ENCODE measurements at regions not wholly inside any gene's neighbourhood (a gene's known extent, or its start where the extent isn't known, plus 50 kb on each side); places are given as distances from the start of the nearest gene placed in this dataset.

GRCh38 chr9:23451802-23452418 lies 374.1 kb downstream of the ELAVL2 start:
- Mint-ChIP-seq H3K4me1 (ENCODE audit: low read depth) (no peaks in the 10 kb centered on the region), H3K27ac (no peak overlapping the region), H3K9me3 (peaks cover 8% of the 10 kb centered on the region), H3K36me3 (ENCODE audit: low read depth) (no peaks in the 10 kb centered on the region), H3K4me3 (no peak overlapping the region), H3K27me3 (ENCODE audit: low read depth) (no peaks in the 10 kb centered on the region)
- CTCF ChIA-PET = interaction anchor here (1.2 kb wide), 1 partner anchor 20 kb away, joined by 3 read pairs; no protein-coding TSS in a partner anchor
- intact Hi-C loops (cut with micrococcal nuclease) = no loop called here
- no peak for DNase-seq

DNA sequence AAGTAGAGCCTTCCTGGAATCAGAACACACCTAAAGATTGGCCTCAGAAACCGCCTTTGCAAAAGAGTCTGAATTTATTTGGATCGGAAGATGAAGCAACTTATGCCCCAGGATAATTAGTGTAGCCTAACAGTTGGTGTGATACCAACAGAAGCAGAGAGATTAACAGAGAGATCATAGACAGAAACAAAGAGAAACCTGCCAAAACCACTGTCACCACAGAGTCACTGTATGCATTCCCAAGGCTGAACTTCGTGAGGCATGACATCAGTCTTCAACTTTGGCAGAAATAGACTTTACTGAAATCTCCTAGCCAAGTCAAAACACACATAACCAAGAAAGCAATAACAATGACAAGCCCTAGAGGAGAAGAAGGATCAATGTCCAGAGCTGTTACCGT lies 361.8 kb downstream of the ELAVL2 start:
- CTCF ChIA-PET = no interaction called here
- H3K27ac Mint-ChIP-seq = no peak overlapping the region
- DNase-seq = no peak
- no peaks in the 10 kb centered on the region for H3K4me1 Mint-ChIP-seq (ENCODE audit: low read depth)
- intact Hi-C loops (cut with micrococcal nuclease) = loop anchor here (10.0 kb wide), 1 partner anchor 59 kb away; no protein-coding TSS in a partner anchor
- peaks cover 15% of the 10 kb centered on the region for H3K9me3 Mint-ChIP-seq
- H3K27me3 Mint-ChIP-seq (ENCODE audit: low read depth) = no peaks in the 10 kb centered on the region
- no peak overlapping the region for H3K4me3 Mint-ChIP-seq
- no peaks in the 10 kb centered on the region for H3K36me3 Mint-ChIP-seq (ENCODE audit: low read depth)

- H3K27me3 Mint-ChIP-seq (ENCODE audit: low read depth) = no peaks in the 10 kb centered on the region
- no peak overlapping the region for H3K27ac Mint-ChIP-seq
- no peaks in the 10 kb centered on the region for H3K4me1 Mint-ChIP-seq (ENCODE audit: low read depth)
- CTCF ChIA-PET = no interaction called here
- H3K9me3 Mint-ChIP-seq = peaks cover 20% of the 10 kb centered on the region
- intact Hi-C loops (cut with micrococcal nuclease) = loop anchor here (10.0 kb wide), 1 partner anchor 62 kb away; no protein-coding TSS in a partner anchor
- no peaks in the 10 kb centered on the region for H3K36me3 Mint-ChIP-seq (ENCODE audit: low read depth)
- DNase-seq = no peak
- H3K4me3 Mint-ChIP-seq = no peak overlapping the region
Observed at GRCh38 chr9:23467276-23467675, 358.8 kb downstream of the ELAVL2 start.

- no peak for DNase-seq
- Mint-ChIP-seq H3K36me3 (ENCODE audit: low read depth) (peaks cover 1% of the 10 kb centered on the region), H3K9me3 (peaks cover 10% of the 10 kb centered on the region), H3K4me1 (ENCODE audit: low read depth) (no peaks in the 10 kb centered on the region), H3K27ac (no peak overlapping the region), H3K27me3 (ENCODE audit: low read depth) (no peaks in the 10 kb centered on the region), H3K4me3 (no peak overlapping the region)
- intact Hi-C loops (cut with micrococcal nuclease) = no loop called here
- CTCF ChIA-PET = no interaction called here
Observed at GRCh38 chr9:23477908-23478307, 348.1 kb downstream of the ELAVL2 start.

DNA sequence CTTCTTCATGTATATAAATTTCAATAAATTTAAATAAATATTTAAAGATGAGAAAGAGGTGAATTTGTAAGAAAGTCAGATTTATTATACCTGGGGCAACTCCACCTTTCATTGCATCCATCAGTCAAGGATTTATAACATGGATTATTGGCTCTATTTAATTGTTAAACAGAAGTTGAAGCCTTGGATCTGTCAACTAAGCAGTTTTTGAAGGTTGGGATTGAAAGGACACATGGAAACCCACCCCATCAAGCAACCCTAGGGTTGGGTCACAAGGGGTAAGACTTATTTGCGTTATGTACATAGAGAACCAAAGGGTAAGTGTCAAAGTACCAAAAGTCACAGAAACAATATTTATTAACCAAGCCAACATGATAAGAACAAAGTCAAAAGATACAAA lies 342.5 kb downstream of the ELAVL2 start:
- H3K36me3 Mint-ChIP-seq (ENCODE audit: low read depth) = peaks cover 1% of the 10 kb centered on the region
- no peak overlapping the region for H3K4me3 Mint-ChIP-seq
- no peaks in the 10 kb centered on the region for H3K4me1 Mint-ChIP-seq (ENCODE audit: low read depth)
- no peaks in the 10 kb centered on the region for H3K27me3 Mint-ChIP-seq (ENCODE audit: low read depth)
- CTCF ChIA-PET = no interaction called here
- no peak for DNase-seq
- H3K9me3 Mint-ChIP-seq = peaks cover 7% of the 10 kb centered on the region
- intact Hi-C loops (cut with micrococcal nuclease) = no loop called here
- no peak overlapping the region for H3K27ac Mint-ChIP-seq

DNA sequence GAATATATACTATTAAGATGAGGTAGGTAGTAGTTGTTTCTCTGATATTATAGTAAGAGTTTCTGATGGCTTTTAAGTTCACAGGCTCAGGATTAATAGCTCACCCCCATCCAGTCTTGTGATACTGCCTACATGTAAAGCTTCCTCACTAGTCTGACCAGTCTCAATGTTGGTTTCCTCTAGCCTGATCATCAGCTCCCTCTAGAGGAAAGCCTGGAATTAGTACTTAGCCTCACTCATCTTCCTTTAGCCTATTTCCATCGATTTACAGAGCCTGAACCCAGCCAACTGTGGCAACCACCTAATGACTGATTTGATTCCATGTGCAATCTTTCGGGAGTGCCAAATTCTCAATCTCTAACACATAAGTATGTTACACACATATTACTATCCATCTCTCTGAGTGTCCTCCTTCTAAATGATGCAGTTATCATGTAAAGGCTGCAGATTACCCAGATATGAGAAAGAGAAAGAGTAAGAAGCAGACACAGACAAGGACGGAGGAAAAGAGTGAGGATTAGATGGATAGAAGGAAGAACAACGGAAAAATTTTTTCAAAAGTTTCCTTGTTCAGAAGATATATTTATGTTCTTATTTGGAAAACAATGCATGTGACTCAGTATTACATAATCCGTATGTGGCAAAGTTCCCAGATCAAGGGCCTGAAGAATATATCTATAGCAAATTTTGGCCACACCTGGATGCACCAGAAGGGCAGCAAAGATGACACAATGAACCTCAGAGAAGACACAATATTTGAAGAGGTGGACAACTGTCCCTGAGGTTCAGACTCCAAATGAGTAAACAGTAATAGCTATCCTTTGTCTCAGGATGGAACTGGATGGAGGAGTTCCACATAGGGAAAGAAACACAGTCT lies 333.7 kb downstream of the ELAVL2 start:
- no peaks in the 10 kb centered on the region for H3K27me3 Mint-ChIP-seq (ENCODE audit: low read depth)
- CTCF ChIA-PET = no interaction called here
- intact Hi-C loops (cut with micrococcal nuclease) = loop anchor here (10.0 kb wide), 2 partner anchors 368 to 968 kb away; no protein-coding TSS in a partner anchor
- H3K4me3 Mint-ChIP-seq = no peak overlapping the region
- no peak for DNase-seq
- H3K4me1 Mint-ChIP-seq (ENCODE audit: low read depth) = no peaks in the 10 kb centered on the region
- peaks cover 3% of the 10 kb centered on the region for H3K9me3 Mint-ChIP-seq
- H3K27ac Mint-ChIP-seq = no peak overlapping the region
- no peaks in the 10 kb centered on the region for H3K36me3 Mint-ChIP-seq (ENCODE audit: low read depth)

DNA sequence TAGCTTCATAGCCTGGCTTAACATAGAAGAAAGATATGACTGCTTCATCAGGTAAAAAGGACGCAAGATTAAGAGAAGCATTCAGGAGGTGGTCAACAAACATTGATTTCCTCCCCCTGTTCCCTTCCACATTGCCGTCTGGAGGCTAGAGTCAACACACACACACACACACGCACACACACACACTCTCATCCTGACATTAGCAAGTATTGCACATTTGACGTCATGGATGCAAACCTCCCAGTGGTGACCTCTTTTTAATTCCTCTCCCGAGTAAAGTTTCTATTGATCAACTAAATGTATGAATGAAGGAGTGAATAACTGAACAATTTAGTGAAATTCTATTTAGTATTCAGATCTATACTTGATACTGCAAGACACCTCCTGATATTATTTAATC lies 332.8 kb downstream of the ELAVL2 start:
- DNase-seq = no peak
- peaks cover 2% of the 10 kb centered on the region for H3K9me3 Mint-ChIP-seq
- CTCF ChIA-PET = no interaction called here
- H3K4me3 Mint-ChIP-seq = no peak overlapping the region
- H3K4me1 Mint-ChIP-seq (ENCODE audit: low read depth) = no peaks in the 10 kb centered on the region
- no peaks in the 10 kb centered on the region for H3K36me3 Mint-ChIP-seq (ENCODE audit: low read depth)
- H3K27ac Mint-ChIP-seq = no peak overlapping the region
- no peaks in the 10 kb centered on the region for H3K27me3 Mint-ChIP-seq (ENCODE audit: low read depth)
- intact Hi-C loops (cut with micrococcal nuclease) = loop anchor here (10.0 kb wide), 2 partner anchors 368 to 968 kb away; no protein-coding TSS in a partner anchor

DNA sequence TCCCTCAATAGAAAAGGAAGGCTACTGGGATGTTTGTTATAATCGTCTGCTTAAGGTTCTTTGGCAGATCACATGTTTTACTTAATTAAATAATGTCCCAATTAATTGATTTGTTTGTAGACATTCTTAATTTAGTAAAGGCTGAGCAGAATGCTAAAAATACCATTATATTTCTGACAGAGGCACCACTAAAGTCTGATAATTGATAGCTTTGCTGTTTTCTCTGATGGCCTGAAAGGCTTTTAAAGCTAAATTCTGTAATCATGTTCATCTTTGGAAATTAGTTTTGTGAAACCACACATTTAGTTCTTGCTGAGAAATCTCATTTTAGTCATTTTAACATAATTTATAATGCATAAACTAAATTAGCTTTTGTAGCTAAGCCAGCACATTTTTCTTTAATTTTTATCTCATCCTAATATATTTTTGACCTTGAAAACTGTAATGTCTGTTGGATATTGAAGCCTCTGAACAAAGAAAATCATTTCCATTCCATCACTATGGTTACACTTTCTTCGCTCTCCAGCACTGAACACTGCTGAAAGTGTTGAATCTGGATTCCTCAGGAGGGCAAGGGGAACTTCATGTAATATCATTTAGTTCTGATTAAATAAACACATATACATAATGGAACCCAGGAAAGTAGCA lies 329.4 kb downstream of the ELAVL2 start:
- no peaks in the 10 kb centered on the region for H3K27me3 Mint-ChIP-seq (ENCODE audit: low read depth)
- no peak overlapping the region for H3K4me3 Mint-ChIP-seq
- DNase-seq = no peak
- no peak overlapping the region for H3K27ac Mint-ChIP-seq
- CTCF ChIA-PET = no interaction called here
- intact Hi-C loops (cut with micrococcal nuclease) = loop anchor here (10.0 kb wide), 2 partner anchors 372 to 972 kb away; no protein-coding TSS in a partner anchor
- H3K36me3 Mint-ChIP-seq (ENCODE audit: low read depth) = no peaks in the 10 kb centered on the region
- H3K9me3 Mint-ChIP-seq = peaks cover 1% of the 10 kb centered on the region
- H3K4me1 Mint-ChIP-seq (ENCODE audit: low read depth) = no peaks in the 10 kb centered on the region

- CTCF ChIA-PET = no interaction called here
- Mint-ChIP-seq H3K9me3 (peaks cover 1% of the 10 kb centered on the region), H3K36me3 (ENCODE audit: low read depth) (no peaks in the 10 kb centered on the region), H3K4me3 (no peak overlapping the region), H3K4me1 (ENCODE audit: low read depth) (no peaks in the 10 kb centered on the region), H3K27me3 (ENCODE audit: low read depth) (no peaks in the 10 kb centered on the region), H3K27ac (no peak overlapping the region)
- DNase-seq = no peak
- intact Hi-C loops (cut with micrococcal nuclease) = loop anchor here (10.0 kb wide), 2 partner anchors 372 to 972 kb away; no protein-coding TSS in a partner anchor
Observed at GRCh38 chr9:23497137-23497504, 328.9 kb downstream of the ELAVL2 start.

DNA sequence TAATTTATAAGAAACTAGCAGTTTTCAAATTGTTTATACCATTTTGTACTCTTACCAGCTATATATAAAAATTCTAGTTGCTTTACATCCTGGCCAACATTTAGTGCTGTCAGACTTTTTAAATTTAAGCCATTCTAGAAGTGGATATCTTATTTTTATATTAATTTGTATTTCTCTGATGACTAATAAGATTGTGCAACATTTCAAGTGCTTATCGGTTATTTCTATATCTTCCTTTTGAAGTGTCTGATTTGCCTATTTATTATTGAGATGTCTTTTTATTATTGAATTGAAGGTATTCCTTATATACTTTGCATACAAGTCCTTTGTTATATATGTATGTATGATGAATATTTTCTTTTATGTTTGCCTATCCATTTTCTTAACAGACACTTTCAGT lies 324.0 kb downstream of the ELAVL2 start:
- H3K9me3 Mint-ChIP-seq = peaks cover 8% of the 10 kb centered on the region
- no peaks in the 10 kb centered on the region for H3K36me3 Mint-ChIP-seq (ENCODE audit: low read depth)
- no peaks in the 10 kb centered on the region for H3K4me1 Mint-ChIP-seq (ENCODE audit: low read depth)
- H3K27ac Mint-ChIP-seq = no peak overlapping the region
- no peaks in the 10 kb centered on the region for H3K27me3 Mint-ChIP-seq (ENCODE audit: low read depth)
- DNase-seq = no peak
- intact Hi-C loops (cut with micrococcal nuclease) = no loop called here
- no peak overlapping the region for H3K4me3 Mint-ChIP-seq
- CTCF ChIA-PET = no interaction called here

GRCh38 chr9:23522952-23523351 lies 303.1 kb downstream of the ELAVL2 start:
- Mint-ChIP-seq H3K36me3 (ENCODE audit: low read depth) (no peaks in the 10 kb centered on the region), H3K4me3 (no peak overlapping the region), H3K4me1 (ENCODE audit: low read depth) (no peaks in the 10 kb centered on the region), H3K27me3 (ENCODE audit: low read depth) (no peaks in the 10 kb centered on the region), H3K27ac (no peak overlapping the region), H3K9me3 (peaks cover 9% of the 10 kb centered on the region)
- intact Hi-C loops (cut with micrococcal nuclease) = no loop called here
- CTCF ChIA-PET = no interaction called here
- no peak for DNase-seq

DNA sequence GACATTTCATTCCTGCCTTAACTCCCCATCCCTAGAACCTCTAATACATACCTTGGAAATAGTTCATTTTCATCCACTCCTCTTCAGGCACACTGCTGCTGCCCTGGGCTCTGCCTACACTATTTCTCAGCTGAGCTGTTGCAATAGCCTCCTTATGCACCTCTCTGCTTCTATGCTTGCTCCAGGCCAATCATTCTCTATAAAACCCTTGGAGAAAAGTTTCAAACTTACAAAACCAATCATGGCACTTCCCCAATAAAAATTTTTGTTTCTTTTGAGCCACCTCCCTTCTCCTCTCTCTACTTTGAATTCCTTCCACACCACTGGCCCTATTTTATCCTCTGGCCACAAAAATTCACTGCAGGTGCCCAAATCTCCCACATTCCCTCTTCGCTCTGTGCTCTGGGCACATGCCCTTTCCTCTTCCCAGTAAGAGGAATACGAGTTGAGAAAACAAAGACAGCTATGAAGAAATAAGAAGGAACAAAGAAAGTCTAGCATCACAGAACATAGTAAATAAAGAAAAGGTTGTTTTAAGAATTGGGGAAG lies 301.4 kb downstream of the ELAVL2 start:
- no peaks in the 10 kb centered on the region for H3K36me3 Mint-ChIP-seq (ENCODE audit: low read depth)
- H3K4me1 Mint-ChIP-seq (ENCODE audit: low read depth) = no peaks in the 10 kb centered on the region
- no peak overlapping the region for H3K27ac Mint-ChIP-seq
- intact Hi-C loops (cut with micrococcal nuclease) = no loop called here
- H3K4me3 Mint-ChIP-seq = no peak overlapping the region
- no peaks in the 10 kb centered on the region for H3K27me3 Mint-ChIP-seq (ENCODE audit: low read depth)
- DNase-seq = no peak
- CTCF ChIA-PET = no interaction called here
- peaks cover 8% of the 10 kb centered on the region for H3K9me3 Mint-ChIP-seq

Measured in activated naive CD4-positive, alpha-beta T cell treated with anti-CD3 and anti-CD28 coated beads for 36 hours (primary cell).